Gastroesophageal sphincter (tissue), 4 donors: ENCODE measurements at regions not wholly inside any gene's neighbourhood (a gene's known extent, or its start where the extent isn't known, plus 50 kb on each side); places are given as distances from the start of the nearest gene placed in this dataset.

Experiments used
- ATAC-seq: fragments of 150-250 bp; one replicate; pipeline ENCODE4 v1.9.1; 2016; ENCODE audit warnings: mild to moderate bottlenecking, moderate library complexity
- H3K27ac ChIP-seq, 4 donors: fragments of 200-600 bp; sonication (generic) in 3 of 4; 1 replicate in 3 of 4; 2 replicates in 1 of 4; pipeline ENCODE4 v1.5.1; 2016 to 2019
- H3K27me3 ChIP-seq: fragments of 200-600 bp; sonication (generic); one replicate; pipeline ENCODE4 v1.5.1; 2019
- H3K36me3 ChIP-seq, 2 donors: fragments of 200-600 bp; sonication (generic); one replicate each; pipeline ENCODE4 v1.5.1; 2019; ENCODE audit warnings: control low read depth in 1 of 2
- H3K4me1 ChIP-seq, 3 donors: fragments of 200-600 bp; sonication (generic); 1 replicate in 2 of 3; 2 replicates in 1 of 3; pipeline ENCODE4 v1.5.1; 2016 to 2019; ENCODE audit warnings: control low read depth in 2 of 3
- H3K4me3 ChIP-seq, 2 donors: fragments of 200-600 bp; sonication (generic); one replicate each; pipeline ENCODE4 v1.5.1; 2019; ENCODE audit warnings: mild to moderate bottlenecking in 1 of 2, moderate library complexity in 1 of 2
- H3K9me3 ChIP-seq, 3 donors: fragments of 200-600 bp; sonication (generic); one replicate each; pipeline ENCODE4 v1.5.1; 2017 to 2019; ENCODE audit warnings: control low read depth in 2 of 3
- CTCF ChIP-seq, 4 experiments: fragments of 200-600 bp in 2 of 4; fragments of 450-650 bp in 2 of 4; sonication (generic) in 1 of 4; IDR thresholded peaks; one replicate each; pipeline ENCODE4 v1.5.1; 2017 to 2019; ENCODE audit warnings: antibody characterized with exemption in 4 of 4, mild to moderate bottlenecking in 2 of 4, moderate library complexity in 2 of 4
- EP300 ChIP-seq: sonication (generic); formaldehyde crosslinking; IDR thresholded peaks from one replicate; pipeline ENCODE4 v1.6.1; 2017; ENCODE audit warnings: antibody characterized with exemption, mild to moderate bottlenecking
- POLR2A ChIP-seq, 2 donors: fragments of 450-650 bp; IDR thresholded peaks; one replicate each; pipeline ENCODE4 v1.6.1; 2017; ENCODE audit warnings: antibody characterized with exemption in 2 of 2, mild to moderate bottlenecking in 2 of 2, moderate library complexity in 1 of 2
- POLR2AphosphoS5 ChIP-seq: sonication (generic); formaldehyde crosslinking; IDR thresholded peaks from one replicate; pipeline ENCODE4 v1.6.1; 2017; ENCODE audit warnings: antibody characterized with exemption
- WGBS, 2 donors: methylation state at CpG; one replicate each; pipeline ENCODE4 v1.1.5; 2018; ENCODE audit warnings: low coverage in 1 of 2; 5-methylcytosine and 5-hydroxymethylcytosine counted together

- Histone ChIP-seq H3K27me3 (peaks cover 4% of the 10 kb centered on the region), H3K27ac (no peak overlapping the region), H3K36me3 (no peaks in the 10 kb centered on the region), H3K4me3 (no peak overlapping the region), H3K4me1 (no peaks in the 10 kb centered on the region), H3K9me3 (peaks cover 0 to 14% (median 0%) of the 10 kb centered on the region in 3 donors)
- ATAC-seq: no peak
- TF ChIP-seq POLR2A (IDR thresholded peaks at IDR 0.05): no peak
- no peak for TF ChIP-seq CTCF (IDR thresholded peaks at IDR 0.05)
- no peak for TF ChIP-seq POLR2AphosphoS5
- no peak for TF ChIP-seq EP300
- 57 to 67% methylated on average over 1 of the region's 1 CpG for WGBS, 2 donors
Observed at GRCh38 chr10:24047176-24047575, 161.8 kb upstream of the KIAA1217 start.

GRCh38 chr10:24054421-24054820, 154.5 kb upstream of the KIAA1217 start:
- no peak overlapping the region for H3K4me3 ChIP-seq
- H3K36me3 ChIP-seq: no peaks in the 10 kb centered on the region
- no peak for TF ChIP-seq CTCF (IDR thresholded peaks at IDR 0.05)
- no peak for TF ChIP-seq POLR2A (IDR thresholded peaks at IDR 0.05)
- no peak for TF ChIP-seq POLR2AphosphoS5
- no peak for TF ChIP-seq EP300
- no peaks in the 10 kb centered on the region for H3K4me1 ChIP-seq
- peaks cover 0 to 14% (median 0%) of the 10 kb centered on the region in 3 donors for H3K9me3 ChIP-seq
- ATAC-seq: no peak
- WGBS, 2 donors: 81 to 85% methylated on average over 2 of the region's 2 CpGs
- H3K27me3 ChIP-seq: no peaks in the 10 kb centered on the region
- H3K27ac ChIP-seq: no peak overlapping the region

GRCh38 chr10:24080207-24080606, 128.7 kb upstream of the KIAA1217 start:
- no peak for ATAC-seq

GRCh38 chr10:24086296-24087086, 122.4 kb upstream of the KIAA1217 start:
- Histone ChIP-seq H3K4me1 (no peaks in the 10 kb centered on the region), H3K27ac (no peak overlapping the region), H3K27me3 (no peaks in the 10 kb centered on the region), H3K4me3 (no peak overlapping the region), H3K36me3 (no peaks in the 10 kb centered on the region), H3K9me3 (no peaks in the 10 kb centered on the region)
- 37 to 38% methylated on average over 3 of the region's 3 CpGs for WGBS, 2 donors
- no peak for TF ChIP-seq EP300
- no peak for TF ChIP-seq POLR2A (IDR thresholded peaks at IDR 0.05)
- no peak for TF ChIP-seq CTCF (IDR thresholded peaks at IDR 0.05)
- no peak for TF ChIP-seq POLR2AphosphoS5
- ATAC-seq: no peak

More at GRCh38 chr10:24080207-24080606, 128.7 kb upstream of the KIAA1217 start:
- TF ChIP-seq CTCF (IDR thresholded peaks at IDR 0.05) (no peak), EP300 (no peak), POLR2A (IDR thresholded peaks at IDR 0.05) (no peak), POLR2AphosphoS5 (no peak)
- no peaks in the 10 kb centered on the region for H3K36me3 ChIP-seq
- H3K27me3 ChIP-seq: no peaks in the 10 kb centered on the region
- WGBS, 2 donors: 77 to 93% methylated on average over 3 to 4 of the region's 4 CpGs
- H3K9me3 ChIP-seq: no peaks in the 10 kb centered on the region
- no peaks in the 10 kb centered on the region for H3K4me1 ChIP-seq
- H3K4me3 ChIP-seq: no peak overlapping the region
- no peak overlapping the region for H3K27ac ChIP-seq

GRCh38 chr10:24091256-24091655, 117.7 kb upstream of the KIAA1217 start:
- H3K9me3 ChIP-seq: no peaks in the 10 kb centered on the region
- WGBS, 2 donors: 50 to 57% methylated on average over 2 of the region's 2 CpGs
- H3K27ac ChIP-seq: no peak overlapping the region
- H3K27me3 ChIP-seq: no peaks in the 10 kb centered on the region
- no peaks in the 10 kb centered on the region for H3K36me3 ChIP-seq
- H3K4me1 ChIP-seq: no peaks in the 10 kb centered on the region
- TF ChIP-seq POLR2AphosphoS5 (no peak), EP300 (no peak), CTCF (IDR thresholded peaks at IDR 0.05) (no peak), POLR2A (IDR thresholded peaks at IDR 0.05) (no peak)
- no peak overlapping the region for H3K4me3 ChIP-seq
- no peak for ATAC-seq
